ENCODE measurements at regions not wholly inside any gene's neighbourhood (a gene's known extent, or its start where the extent isn't known, plus 50 kb on each side); places are given as distances from the start of the nearest gene placed in this dataset.

DNA sequence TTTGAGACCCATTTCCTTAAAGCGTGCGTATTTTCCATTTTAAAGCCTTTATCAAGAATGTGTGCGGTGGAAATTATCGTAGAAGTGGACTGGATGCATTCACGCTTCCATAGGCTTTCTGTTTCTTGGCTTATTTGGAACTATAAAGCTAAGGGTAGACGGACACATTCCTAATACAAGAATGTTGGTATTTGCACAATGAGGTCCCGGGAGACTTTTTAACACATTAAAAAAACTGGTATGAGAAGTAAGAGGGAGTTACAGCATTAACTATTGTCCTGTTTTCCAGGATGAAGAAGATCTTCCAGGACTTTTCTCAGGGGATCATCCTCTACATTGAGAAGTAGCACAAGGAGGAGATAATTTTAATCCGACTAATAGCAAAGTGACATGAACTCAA lies 653.0 kb downstream of the MTRR start:
- 64 to 82% methylated on average over 8 of the region's 8 CpGs for WGBS, 2 donors
- DNase-seq (no peak), ATAC-seq (no peak)
- H3K4me1 ChIP-seq = no peaks in the 10 kb centered on the region
- H3K27ac ChIP-seq = no peak overlapping the region
- H3K27me3 ChIP-seq = peaks cover 0 to 4% (median 0%) of the 10 kb centered on the region in 7 donors
- intact Hi-C loops (cut with DNase I) = no loop called here
- H3K4me3 ChIP-seq = no peak overlapping the region
- no peaks in the 10 kb centered on the region for H3K36me3 ChIP-seq
- no peaks in the 10 kb centered on the region for H3K9me3 ChIP-seq
- TF ChIP-seq CTCF (IDR thresholded peaks at IDR 0.05) = no peak

DNA sequence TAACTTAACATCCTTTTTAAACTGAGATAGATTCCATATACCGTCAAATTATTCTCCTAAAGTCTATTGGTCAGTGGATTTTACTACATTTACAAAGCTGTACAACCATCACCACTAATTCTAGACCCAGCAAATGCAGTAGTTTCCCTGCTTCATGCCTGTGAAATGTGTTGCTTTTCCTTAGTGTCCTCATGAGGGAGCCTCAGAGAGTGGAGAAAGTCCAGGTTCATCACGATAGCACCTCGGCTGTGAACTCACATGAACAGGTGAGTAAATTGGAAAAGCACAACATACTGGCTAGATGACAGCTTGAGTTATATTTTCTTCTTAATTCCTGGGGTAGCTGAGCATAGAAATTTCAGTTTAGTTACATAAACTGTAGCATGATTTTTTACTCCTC lies 653.7 kb downstream of the MTRR start:
- 36 to 52% methylated on average over 3 of the region's 3 CpGs for WGBS, 2 donors
- no peak for TF ChIP-seq CTCF (IDR thresholded peaks at IDR 0.05)
- Histone ChIP-seq H3K9me3 (no peaks in the 10 kb centered on the region), H3K4me1 (no peaks in the 10 kb centered on the region), H3K36me3 (no peaks in the 10 kb centered on the region), H3K27ac (no peak overlapping the region), H3K4me3 (no peak overlapping the region), H3K27me3 (peaks cover 0 to 4% (median 0%) of the 10 kb centered on the region in 7 donors)
- ATAC-seq = no peak
- intact Hi-C loops (cut with DNase I) = no loop called here
- no peak for DNase-seq

GRCh38 chr5:8523501-8523900 lies 654.6 kb downstream of the MTRR start:
- no peak for DNase-seq
- peaks cover 0 to 4% (median 0%) of the 10 kb centered on the region in 7 donors for H3K27me3 ChIP-seq
- no peak for ATAC-seq
- intact Hi-C loops (cut with DNase I) = no loop called here
- no peaks in the 10 kb centered on the region for H3K36me3 ChIP-seq
- no peaks in the 10 kb centered on the region for H3K9me3 ChIP-seq
- no peak overlapping the region for H3K27ac ChIP-seq
- H3K4me1 ChIP-seq = no peaks in the 10 kb centered on the region
- H3K4me3 ChIP-seq = no peak overlapping the region
- TF ChIP-seq CTCF (IDR thresholded peaks at IDR 0.05) = no peak
- 61 to 74% methylated on average over 3 of the region's 3 CpGs for WGBS, 2 donors

- H3K9me3 ChIP-seq = no peaks in the 10 kb centered on the region
- 82 to 92% methylated on average over 2 of the region's 2 CpGs for WGBS, 2 donors
- H3K27ac ChIP-seq = no peak overlapping the region
- TF ChIP-seq CTCF (IDR thresholded peaks at IDR 0.05) = no peak
- H3K27me3 ChIP-seq = peaks cover 0 to 4% (median 0%) of the 10 kb centered on the region in 7 donors
- H3K36me3 ChIP-seq = no peaks in the 10 kb centered on the region
- no peaks in the 10 kb centered on the region for H3K4me1 ChIP-seq
- no peak overlapping the region for H3K4me3 ChIP-seq
- intact Hi-C loops (cut with DNase I) = no loop called here
- DNase-seq (no peak), ATAC-seq (no peak)
Measured at GRCh38 chr5:8525819-8526218, 656.9 kb downstream of the MTRR start.

GRCh38 chr5:8528106-8528505 lies 659.2 kb downstream of the MTRR start:
- WGBS, 2 donors = 45% methylated on average over 4 of the region's 4 CpGs
- DNase-seq (no peak), ATAC-seq (no peak)
- no peak overlapping the region for H3K27ac ChIP-seq
- intact Hi-C loops (cut with DNase I) = no loop called here
- peaks cover 0 to 3% (median 0%) of the 10 kb centered on the region in 7 donors for H3K27me3 ChIP-seq
- H3K36me3 ChIP-seq = no peaks in the 10 kb centered on the region
- no peaks in the 10 kb centered on the region for H3K9me3 ChIP-seq
- H3K4me3 ChIP-seq = no peak overlapping the region
- no peak for TF ChIP-seq CTCF (IDR thresholded peaks at IDR 0.05)
- H3K4me1 ChIP-seq = no peaks in the 10 kb centered on the region

Data from heart right ventricle (tissue), 16 donors.